Amniotic epithelial cell (primary cell): ENCODE measurements at regions not wholly inside any gene's neighbourhood (a gene's known extent, or its start where the extent isn't known, plus 50 kb on each side); places are given as distances from the start of the nearest gene placed in this dataset.
"Not testable (repeated sequence)": the region's sequence is repeated elsewhere in the genome, so short reads cannot be mapped to it uniquely, and the experiment has no call there.

Experiments
- DNase-seq: peaks from one replicate; pipeline ENCODE4 v3.0.0-alpha.2; 2010; ENCODE audit warnings: low read depth

DNA sequence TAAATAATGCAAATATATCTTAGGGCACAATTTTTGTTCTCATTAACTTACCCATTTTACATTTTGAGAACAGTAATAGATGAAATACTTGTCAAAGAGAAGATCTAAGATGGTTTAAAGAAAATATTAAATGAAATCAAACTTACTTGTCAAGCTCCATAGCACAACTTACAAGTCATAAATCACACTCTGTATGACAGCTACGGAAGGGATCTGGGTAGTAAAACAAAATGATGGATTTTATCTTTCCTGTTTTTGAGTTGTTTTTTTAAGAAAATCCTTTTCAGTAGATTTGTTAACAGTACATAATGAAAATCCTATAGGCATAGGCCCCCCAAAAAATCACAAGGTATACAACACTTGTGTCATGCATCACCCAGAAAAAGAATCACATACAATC, 84.4 kb upstream of the ANTXRL start:
- not testable (repeated sequence) for DNase-seq

DNA sequence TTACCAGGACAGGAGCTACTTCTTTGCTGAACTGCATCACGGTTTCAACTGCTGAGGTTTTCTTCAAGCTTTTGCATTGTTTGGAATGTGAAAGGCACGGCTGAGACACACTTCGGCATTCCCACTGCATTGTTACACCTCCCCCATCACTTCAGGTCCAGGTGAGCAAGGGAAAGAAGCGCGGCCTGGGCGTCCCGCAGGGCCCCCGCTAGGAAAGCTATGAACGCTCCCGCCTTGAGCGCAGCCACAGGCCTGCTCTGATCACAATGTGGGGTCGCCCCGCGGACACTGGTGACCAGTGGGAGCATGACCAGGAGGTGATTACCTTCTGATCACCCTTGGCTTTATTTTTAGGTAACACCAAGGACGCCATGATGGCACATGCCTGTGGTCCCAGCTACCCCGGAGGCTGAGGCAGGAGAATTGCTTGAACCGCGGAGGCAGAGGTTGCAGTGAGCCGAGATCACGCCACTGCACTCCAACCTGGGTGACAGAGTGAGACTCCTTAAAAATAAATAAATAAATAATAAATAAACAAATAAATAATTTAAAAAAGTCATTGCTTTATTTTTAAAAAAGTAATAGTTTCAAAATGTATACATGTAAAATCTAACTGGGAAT, 82.2 kb upstream of the ANTXRL start:
- not testable (repeated sequence) for DNase-seq

DNA sequence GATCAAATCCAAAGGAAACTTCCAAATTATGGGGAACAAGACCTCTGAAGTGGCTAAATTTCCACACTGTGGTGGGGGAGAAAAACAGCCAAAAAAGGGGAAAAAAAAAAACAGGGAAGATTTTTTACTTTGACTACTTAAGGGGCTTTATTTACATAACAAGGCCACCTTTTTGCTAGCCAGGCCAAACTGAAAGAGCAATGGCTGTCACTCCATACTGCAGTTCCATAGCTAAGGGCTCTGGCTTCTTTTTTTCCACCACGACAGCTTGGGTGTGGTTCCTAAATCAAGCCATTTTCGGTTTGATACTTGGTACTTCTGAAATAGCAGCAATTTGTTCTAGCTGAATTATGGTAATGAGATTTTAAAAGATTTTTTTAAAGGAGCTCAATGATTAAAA, 76.4 kb upstream of the ANTXRL start:
- DNase-seq = not testable (repeated sequence)

DNA sequence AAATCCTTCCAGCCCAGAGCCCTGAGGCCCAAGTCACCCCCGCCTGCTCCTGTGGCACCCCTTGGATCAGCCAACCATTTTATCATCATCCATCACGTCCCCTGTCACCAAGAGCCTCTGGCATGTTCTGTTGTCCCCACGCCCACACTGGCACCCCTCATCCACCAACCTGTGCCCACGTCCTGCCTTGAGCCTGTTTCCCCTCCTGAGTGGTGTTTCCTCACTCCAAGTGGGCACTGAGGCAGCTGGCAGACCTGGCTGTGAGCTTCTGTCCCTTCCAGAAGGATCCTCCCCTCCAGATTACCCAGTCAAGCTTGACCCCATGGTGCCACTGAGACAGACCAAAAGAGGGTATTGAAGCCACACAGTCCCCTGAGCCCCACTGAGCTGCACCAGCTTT, 71.4 kb upstream of the ANTXRL start:
- DNase-seq = no peak

DNA sequence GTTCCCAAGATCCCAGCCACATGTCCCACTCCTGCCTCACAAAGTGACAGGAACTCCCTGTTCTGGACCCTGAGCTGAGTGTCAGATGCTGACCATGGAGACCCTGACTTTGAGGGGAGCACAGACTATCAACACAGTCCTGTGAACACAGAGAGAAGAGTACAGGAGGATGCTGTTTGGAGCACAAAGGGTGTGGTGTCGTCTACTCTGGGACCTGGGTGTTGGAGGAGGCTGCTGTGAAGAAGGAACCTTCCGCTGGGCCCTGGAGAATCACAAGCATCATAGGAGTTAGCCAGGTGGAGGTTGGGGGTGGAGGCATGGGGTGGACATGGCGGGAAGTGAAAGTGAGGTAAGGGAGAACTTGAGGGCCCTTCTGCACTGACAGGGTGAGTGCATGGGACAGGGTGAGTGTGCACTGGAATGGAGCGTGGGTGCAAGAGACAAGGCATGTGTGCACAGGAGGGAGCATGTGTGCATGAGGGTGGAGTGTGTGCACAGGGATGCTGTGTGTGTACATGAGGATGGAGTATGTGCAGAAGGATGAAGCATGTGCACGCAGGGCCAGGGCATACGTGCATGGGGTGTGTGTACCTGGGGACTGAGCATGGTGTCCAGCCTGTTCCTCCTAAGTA, 70.7 kb upstream of the ANTXRL start:
- no peak for DNase-seq

DNA sequence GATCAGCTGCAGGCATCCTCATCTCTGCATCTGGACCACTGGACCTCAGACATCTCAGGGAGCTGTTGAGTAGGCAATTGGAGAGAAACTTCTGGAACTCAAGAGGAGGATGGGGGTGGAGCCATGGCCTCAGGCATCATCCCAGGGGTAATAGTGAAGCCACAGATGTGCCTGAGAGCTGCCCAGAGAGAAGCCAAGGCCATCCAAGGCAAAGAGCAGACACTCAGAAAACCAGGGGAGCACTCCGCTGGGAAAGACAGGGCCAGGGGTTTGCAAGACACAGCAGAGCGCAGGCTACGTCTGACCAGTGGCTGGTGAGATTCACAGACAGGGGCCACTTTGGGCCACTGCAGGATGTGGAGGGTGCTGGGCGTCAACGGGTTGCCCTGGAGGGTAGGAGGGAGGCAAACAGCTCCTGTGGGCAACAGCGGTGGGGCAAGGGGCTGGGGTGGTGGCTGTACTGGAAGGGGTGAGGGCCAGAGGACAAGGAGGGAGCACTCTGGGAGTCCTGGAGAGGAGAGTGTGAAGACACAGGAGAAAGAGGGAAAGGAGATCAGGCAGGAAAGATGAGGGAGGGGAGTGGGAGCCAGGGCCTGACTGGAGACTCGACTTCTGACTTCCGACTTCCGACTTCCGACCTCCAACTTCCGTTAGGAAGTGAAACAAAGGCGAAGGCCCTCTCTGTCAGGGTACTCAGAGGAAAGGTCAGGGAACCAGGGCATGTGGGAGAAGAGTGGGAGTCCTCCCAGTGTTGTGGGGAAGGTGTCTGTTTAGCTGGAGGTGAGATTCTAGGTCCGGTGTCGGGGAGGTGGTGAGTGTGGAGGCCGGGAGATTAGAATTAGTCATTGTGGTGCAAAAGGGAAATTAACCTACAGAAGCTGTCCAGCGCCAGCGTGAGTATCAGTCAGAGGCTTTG, 69.7 kb upstream of the ANTXRL start:
- peak; percentile 74 for DNase-seq

DNA sequence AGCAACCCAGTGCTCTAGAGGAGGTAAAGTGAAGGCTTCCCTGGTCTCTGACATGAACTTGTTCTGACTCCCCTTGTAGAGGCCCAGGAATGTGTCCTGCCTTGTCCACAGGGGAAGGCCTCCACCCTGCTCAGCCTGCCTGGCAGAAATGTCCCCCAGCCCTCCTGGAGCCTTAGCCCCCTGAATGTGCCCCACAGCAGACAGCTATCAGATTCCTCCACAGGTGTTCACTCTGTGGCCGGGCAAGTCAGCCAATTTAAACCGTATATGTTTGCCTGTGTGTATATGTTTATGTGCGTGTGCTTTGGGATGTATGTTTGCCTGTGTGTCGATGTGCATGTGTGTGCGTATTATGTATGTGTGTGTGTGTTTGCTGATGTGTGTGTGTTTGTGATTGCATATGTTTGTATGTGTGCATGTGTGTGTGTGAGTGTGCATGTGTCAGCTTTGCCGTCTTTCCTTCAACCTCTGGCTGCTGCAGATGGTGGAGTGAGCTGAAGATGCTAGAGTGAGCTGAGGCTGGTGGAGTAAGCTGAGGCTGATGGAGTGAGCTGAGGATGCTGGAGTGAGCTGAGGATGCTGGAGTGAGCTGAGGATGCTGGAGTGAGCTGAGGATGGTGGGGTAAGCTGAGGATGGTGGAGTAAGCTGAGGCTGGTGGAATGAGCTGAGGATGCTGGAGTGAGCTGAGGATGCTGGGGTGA, 68.9 kb upstream of the ANTXRL start:
- no peak for DNase-seq

DNA sequence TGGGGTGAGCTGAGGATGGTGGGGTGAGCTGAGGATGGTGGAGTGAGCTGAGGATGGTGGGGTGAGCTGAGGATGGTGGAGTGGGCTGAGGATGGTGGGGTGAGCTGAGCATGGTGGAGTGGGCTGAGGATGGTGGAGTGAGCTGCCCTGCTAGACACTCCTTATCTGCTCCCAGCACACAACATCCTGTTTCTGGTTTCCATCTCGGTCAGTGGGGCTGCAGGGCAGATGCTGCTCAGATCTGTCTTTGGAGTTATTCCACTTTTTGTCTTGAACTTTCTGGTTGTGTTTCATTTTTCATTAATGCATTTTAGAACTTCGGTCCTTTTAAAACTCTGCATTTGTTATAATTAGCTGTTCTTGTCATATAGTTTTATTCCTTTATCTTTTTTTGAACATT, 67.9 kb upstream of the ANTXRL start:
- DNase-seq = peak; percentile 46

DNA sequence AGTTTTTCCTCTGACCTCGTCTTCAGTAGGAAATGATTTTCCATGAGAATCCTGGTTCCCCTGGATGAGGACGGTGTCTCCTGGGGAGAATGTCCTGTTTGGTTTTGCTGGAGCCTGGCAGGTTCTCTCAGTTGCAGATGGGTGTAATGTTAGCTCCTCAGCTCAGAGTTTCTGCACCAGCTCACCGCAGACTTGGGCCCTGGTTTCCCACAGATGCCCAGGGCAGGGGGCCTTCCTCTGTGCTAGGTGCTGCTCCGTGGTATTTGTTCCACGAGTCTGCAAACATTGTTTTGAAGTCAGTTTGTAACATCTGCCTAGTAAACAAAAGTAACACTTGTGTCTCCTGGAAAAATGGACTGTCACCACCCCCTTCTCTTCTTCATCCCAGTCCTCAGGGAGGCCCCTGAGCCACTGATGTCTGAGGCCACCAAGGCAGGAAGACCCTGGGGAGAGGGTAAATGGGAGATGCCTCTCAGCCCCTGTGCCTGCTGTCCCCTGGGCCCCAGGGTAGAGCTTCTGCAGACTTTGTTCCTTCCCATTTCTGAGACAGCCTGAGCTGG, 67.3 kb upstream of the ANTXRL start:
- not testable (repeated sequence) for DNase-seq

DNA sequence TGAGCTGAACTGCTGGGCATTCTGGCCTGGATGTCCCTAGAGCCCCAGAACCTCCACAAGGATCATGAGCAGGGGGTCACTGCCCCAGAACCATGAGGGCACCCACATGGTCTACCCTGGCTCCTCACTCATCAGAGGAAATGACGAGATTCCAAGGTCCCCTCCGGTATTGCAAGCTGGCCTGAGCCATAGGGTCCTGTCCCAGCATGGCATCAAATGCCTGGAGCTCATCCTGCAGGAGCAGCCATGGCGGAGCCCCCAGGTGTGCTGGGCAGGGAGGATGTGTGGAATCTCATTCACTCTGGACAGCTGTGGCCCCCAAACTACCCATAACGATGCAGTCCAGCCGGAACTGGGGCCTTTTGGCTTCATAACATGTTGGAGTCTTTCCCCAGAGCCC, 66.6 kb upstream of the ANTXRL start:
- DNase-seq = no peak

DNA sequence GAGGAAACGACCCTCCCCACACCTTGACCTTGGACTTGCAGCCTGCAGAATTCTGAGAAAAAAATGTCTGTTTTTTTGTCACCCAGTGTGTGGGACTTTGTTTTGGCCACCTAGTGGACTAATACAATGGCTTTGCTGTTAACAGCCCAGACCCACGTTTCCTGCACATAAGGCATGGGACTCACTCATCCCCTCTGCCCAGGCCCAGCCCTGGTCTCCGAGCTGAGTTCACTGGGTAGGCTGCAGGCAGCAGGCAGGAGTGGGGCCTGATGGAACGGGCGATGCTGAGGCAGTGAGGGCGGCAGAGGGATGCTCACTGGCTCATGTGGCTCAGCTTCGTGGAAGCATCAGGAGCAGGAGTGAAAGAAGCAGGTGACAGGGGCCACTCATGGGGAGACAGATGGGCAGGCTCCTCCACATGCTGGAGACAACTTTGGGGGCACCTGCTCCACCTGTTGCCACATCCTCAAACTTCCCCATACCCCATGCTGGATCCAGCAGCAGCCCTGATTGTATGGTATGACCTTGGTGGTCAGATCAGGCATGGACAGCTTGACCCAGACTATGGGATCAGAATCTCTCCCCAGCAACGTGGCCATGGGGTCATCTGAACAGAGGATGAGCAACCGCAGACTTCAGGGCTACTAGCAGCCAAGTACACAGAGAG, 65.8 kb upstream of the ANTXRL start:
- no peak for DNase-seq

DNA sequence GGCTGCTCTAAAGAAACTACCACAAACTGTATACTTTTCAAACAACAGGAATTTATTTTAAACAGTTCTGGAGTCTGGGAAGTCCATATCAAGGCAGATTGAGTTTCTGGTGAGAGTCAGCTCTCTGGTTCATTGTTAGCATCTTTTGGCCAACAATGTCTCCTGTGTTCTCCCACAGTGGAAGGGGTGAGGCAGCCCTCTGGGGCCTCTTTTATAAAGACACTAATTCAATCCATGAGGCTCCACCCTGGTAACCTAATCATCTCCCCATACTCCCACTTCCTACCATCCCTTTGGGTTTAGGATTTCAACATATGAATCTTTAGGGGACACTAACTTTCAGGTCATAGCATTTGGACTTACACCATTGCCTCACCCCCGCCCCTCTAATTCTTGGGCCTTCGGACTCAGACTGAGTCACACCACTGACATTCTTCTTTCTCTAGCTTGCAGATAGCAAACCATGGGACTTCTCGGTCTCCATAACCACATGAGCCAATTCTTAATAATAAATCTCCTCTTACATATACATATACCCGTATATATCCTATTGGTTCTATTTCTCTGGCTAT, 64.3 kb upstream of the ANTXRL start:
- peak; percentile 67 for DNase-seq

DNA sequence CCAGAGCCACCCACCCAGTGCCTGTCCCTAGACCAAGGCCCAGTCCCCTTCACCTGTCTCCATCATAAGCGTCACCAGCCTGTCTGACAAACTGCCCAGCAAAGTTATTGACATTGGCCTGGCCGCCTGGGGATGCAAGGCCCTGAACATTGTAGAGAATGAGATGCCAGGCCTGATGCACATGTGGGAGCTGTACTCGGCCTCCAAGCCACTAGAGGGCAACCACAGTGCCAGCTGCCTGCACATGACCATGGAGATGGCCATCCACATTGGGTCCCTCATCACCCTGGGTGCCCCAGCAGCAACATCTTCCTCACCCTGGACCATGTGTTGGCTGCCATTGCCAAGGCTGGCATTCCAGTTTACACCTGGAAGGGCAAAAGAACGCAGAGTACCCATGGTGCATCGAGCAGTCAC, 63.7 kb upstream of the ANTXRL start:
- no peak for DNase-seq

DNA sequence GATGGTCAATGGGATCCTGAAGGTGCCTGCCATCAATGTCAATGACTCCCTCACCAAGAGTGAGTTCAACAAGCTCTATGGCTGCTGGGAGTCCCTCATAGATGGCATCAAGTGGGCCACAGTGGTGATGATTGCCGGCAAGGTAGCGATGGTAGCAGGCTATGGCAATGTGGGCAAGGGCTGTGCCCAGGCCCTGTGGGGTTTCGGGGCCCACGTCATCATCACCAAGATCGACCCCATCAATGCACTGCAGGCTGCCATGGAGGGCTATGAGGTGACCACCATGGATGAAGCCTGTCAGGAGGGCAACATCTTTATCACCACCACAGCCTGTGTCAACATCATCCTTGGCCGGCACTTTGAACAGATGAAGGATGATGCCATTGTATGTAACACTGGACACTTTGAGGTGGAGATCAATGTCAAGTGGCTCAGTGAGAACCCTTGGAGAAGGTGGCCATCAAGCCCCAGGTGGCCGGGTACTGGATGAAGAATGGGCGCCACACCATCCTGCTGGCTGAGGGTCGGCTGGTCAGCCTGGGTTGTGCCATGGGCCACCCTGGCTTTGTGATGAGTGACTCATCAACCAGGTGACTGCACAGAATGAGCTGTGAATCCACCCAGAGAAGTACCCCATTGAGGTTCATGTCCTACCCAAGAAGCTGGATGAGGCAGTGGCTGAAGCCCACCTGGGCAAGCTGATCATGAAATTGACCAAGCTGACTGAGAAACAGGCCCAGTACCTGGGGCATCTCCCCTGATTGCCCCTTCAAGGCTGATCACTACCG, 63.0 kb upstream of the ANTXRL start:
- DNase-seq = no peak

DNA sequence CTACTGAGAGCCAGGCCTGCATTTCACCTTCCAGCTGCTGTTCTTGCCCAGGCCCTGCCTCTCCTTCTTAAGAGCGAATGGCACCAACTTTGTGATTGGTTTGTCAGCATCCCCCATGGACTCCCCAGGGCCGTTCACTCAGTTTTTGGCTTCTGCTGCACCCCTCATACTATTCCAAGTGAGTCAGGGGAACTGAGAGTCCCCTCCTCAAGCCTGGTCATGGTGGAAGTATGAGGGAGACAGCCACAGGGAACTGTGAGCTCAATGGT, 62.4 kb upstream of the ANTXRL start:
- DNase-seq = no peak

DNA sequence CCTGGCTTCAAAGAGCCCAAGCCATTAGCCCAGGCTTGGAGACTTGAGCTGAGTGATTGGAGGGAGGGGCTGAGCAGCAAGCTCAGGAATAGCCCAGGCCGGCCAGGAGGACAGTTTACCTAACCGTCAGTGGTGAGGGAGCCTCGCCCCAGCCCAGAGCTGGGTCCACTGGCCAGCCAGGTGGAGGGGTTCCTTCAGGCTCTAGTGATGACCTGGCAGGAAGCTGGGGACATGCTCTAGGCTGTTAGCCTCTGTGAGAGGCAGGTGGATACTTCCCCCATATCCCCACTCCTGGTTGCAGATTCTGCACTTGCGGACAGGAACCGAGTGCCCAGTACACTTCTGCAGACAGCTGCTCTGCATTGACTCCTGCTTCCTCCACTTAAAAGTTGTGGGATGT, 61.2 kb upstream of the ANTXRL start:
- DNase-seq = peak; percentile 3

DNA sequence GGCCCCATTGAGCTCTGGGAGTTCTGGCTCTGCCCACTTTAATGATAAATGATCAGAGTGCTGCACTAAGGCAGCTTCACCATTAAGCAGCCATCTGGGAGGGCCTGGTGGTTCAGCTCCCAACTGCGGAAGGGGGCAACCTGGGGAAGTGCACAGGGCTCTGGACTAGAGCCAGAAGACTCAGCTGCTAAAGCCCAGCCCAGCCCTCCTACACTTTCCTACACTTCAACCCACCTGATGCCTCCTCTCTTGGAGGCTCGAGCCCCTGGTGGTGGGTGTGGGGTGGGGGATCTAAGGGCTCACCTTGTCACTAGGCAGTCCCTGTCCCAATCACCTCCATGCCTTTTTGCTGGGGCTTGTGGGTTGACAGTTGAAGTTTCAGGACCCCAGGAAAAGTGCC, 60.6 kb upstream of the ANTXRL start:
- DNase-seq = no peak

DNA sequence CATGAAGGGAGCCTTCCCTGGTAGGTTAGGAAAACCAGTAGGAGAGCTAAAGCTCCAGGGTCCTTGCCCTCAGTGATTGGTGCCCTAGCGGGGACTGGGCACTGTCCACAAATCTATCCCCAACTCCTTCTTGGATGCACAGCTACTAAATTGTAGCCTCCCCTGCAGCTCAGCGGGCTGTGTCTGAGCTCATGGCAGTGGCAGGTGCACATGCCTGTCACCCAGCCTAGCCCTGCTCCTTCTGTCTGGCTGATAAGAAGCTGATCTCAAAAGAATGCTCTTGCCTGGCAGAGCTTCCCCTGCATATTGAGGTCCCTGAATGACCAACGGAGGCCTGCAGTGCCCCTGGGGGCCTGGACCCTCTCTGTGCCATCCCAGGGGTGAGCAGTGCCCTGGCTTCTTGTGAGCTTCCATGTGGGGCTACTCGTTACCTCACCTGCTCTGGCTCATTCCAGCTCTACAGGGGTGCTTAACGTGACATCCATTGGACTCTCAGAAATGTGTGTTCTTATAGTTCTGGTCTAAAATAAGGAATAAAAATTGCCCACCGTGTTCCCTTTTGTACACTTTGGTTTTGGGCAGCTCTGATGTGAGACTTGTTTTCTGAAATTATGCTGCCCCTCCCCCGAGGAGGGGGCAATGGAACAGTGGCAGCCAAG, 59.8 kb upstream of the ANTXRL start:
- DNase-seq = no peak

DNA sequence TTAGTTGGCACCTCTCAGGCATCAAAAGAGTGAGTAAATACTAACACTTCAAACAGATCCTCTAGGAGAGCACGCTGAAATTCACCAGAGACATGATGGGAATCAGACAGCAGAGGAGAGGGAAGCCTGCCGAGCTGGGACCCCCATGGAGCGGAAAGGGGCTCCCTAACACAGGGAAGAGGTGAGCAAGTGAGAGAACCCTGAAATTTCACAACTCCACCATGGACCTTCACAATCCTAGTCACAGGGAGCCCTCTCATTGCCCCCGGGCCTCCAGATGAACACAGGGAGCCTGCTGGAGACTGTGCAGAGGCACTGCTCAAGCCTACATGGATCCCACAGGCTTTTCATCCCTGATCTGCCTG, 59.2 kb upstream of the ANTXRL start:
- no peak for DNase-seq

DNA sequence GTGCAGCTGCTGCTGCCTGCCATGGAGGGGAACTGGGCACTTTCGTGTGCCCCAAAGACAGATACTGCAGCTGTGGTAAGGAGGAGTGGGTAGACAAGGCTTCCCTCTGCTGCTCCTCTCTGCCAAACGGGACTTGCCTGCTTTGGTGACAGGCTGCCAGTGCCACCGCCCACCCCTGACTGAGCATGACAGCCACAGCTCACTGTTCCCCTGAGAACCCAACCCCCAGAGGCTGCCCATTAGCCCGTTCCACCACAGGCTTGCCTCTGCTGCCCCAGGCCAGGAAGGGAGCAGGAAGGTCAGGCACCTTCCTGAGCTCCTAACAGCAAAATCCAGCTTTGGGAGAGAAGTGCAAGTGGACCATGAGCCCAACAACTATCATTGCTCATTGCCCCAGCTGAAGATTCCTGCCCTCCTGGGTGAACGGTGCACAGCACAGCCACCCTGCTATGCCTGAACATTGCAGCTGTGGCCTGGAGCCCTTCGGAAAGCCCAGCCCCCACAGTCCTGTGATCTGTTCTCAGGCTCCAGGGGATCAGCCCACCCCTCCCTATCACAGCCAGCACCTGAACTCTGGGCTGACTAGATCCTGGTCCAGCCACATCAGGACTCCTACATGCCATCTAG, 58.7 kb upstream of the ANTXRL start:
- DNase-seq = no peak
